DND-41 (cell line): ENCODE measurements at regions not wholly inside any gene's neighbourhood (a gene's known extent, or its start where the extent isn't known, plus 50 kb on each side); places are given as distances from the start of the nearest gene placed in this dataset.

Source experiments
- EZH2 ChIP-seq: IDR thresholded peaks from 3 replicates; pipeline ENCODE4 v1.6.1; 2012; ENCODE audit warnings: borderline replicate concordance, low read depth, mild to moderate bottlenecking, moderate library complexity, low read length, inconsistent platforms; ENCODE audit not compliant: severe bottlenecking
- TF ChIP-seq, protein P1 (sequence below): IDR thresholded peaks from 2 replicates; pipeline ENCODE4 v1.5.1; 2012; ENCODE audit warnings: borderline replicate concordance, low read length, moderate library complexity, mild to moderate bottlenecking; ENCODE audit not compliant: poor library complexity, severe bottlenecking; ENCODE audit errors: extremely low read depth

DNA sequence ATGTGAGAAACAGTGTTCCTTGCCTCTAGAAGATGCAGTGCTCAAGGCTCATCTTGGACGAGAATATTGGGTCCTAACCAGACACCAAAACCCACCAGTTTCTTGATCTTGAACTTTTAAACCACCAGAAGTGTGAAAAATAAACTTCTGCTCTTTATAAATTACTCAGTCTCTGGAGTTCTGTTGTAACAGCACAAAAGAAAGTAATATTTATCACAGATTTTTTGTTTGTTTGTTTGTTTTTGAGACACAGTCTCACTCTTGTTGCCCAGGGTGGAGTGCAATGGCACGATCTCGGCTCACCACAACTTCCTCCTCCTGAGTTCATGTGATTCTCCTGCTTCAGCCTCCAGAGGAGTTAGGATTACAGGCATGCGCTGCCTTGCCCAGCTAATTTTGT lies 371.1 kb upstream of the NDST4 start:
- TF ChIP-seq, protein P1, sequence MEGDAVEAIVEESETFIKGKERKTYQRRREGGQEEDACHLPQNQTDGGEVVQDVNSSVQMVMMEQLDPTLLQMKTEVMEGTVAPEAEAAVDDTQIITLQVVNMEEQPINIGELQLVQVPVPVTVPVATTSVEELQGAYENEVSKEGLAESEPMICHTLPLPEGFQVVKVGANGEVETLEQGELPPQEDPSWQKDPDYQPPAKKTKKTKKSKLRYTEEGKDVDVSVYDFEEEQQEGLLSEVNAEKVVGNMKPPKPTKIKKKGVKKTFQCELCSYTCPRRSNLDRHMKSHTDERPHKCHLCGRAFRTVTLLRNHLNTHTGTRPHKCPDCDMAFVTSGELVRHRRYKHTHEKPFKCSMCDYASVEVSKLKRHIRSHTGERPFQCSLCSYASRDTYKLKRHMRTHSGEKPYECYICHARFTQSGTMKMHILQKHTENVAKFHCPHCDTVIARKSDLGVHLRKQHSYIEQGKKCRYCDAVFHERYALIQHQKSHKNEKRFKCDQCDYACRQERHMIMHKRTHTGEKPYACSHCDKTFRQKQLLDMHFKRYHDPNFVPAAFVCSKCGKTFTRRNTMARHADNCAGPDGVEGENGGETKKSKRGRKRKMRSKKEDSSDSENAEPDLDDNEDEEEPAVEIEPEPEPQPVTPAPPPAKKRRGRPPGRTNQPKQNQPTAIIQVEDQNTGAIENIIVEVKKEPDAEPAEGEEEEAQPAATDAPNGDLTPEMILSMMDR = no peak
- TF ChIP-seq EZH2 = no peak
